K562 (cell line): ENCODE measurements at regions not wholly inside any gene's neighbourhood (a gene's known extent, or its start where the extent isn't known, plus 50 kb on each side); places are given as distances from the start of the nearest gene placed in this dataset.

ENCODE experiments used
- EZH2 ChIP-seq: IDR thresholded peaks from 2 replicates; pipeline ENCODE4 v1.6.1; 2012; ENCODE audit warnings: low read depth, mild to moderate bottlenecking, inconsistent platforms, low read length, borderline replicate concordance
- FIP1L1 ChIP-seq: fragments of 200-400 bp; formaldehyde crosslinking; IDR thresholded peaks from 2 replicates; pipeline ENCODE4 v1.6.1; 2018; ENCODE audit warnings: mild to moderate bottlenecking, low read depth, low read length; ENCODE audit not compliant: poor library complexity, severe bottlenecking
- GATA2 ChIP-seq: sonication (generic); formaldehyde crosslinking; IDR thresholded peaks from 2 replicates; pipeline ENCODE4 v1.4.0; 2020; ENCODE audit warnings: mild to moderate bottlenecking, missing genetic modification reagents
- GTF2A2 ChIP-seq: IDR thresholded peaks from 2 replicates; pipeline ENCODE4 v1.6.1; 2016; ENCODE audit warnings: mild to moderate bottlenecking, missing genetic modification characterization, missing compliant biosample characterization
- HDAC1 ChIP-seq, 2 experiments: fragments of 450-650 bp; IDR thresholded peaks; 2 replicates each; pipeline ENCODE4 v1.6.1; 2016 to 2017; ENCODE audit warnings: inconsistent platforms in 1 of 2, mild to moderate bottlenecking in 1 of 2, moderate library complexity in 1 of 2
- HDGF ChIP-seq: fragments of 450-650 bp; IDR thresholded peaks from 2 replicates; pipeline ENCODE4 v1.6.1; 2016
- KLF10 ChIP-seq: fragments of 250-450 bp; sonication (Bioruptor Pico); IDR thresholded peaks from 2 replicates; pipeline ENCODE4 v1.6.1; 2021; ENCODE audit warnings: matching md5 sums
- MEF2A ChIP-seq: IDR thresholded peaks from 2 replicates; pipeline ENCODE4 v1.6.1; 2011; ENCODE audit warnings: low read depth, mild to moderate bottlenecking, low read length, moderate library complexity; ENCODE audit not compliant: control insufficient read depth
- MXD1 ChIP-seq: fragments of 250-450 bp; sonication (Bioruptor Pico); IDR thresholded peaks from 2 replicates; pipeline ENCODE4 v1.8.0; 2021; ENCODE audit warnings: borderline replicate concordance, mild to moderate bottlenecking, moderate library complexity; ENCODE audit not compliant: poor library complexity, severe bottlenecking
- SRSF1 ChIP-seq: fragments of 200-400 bp; formaldehyde crosslinking; IDR thresholded peaks from 2 replicates; pipeline ENCODE4 v1.6.1; 2017; ENCODE audit warnings: mild to moderate bottlenecking, low read depth, low read length, moderate library complexity
- YBX1 ChIP-seq: fragments of 450-650 bp; IDR thresholded peaks from 2 replicates; pipeline ENCODE4 v1.7.1; 2016; ENCODE audit warnings: mild to moderate bottlenecking
- ZBTB40 ChIP-seq, 2 experiments: fragments of 450-650 bp in 1 of 2; sonication (generic) in 1 of 2; formaldehyde crosslinking in 1 of 2; IDR thresholded peaks; 2 replicates each; pipeline versions ENCODE4 v1.7.1 to v1.9.0; 2016 to 2022; ENCODE audit warnings: inconsistent platforms in 1 of 2, mild to moderate bottlenecking in 1 of 2, missing genetic modification reagents in 1 of 2
- TF ChIP-seq, protein P1 (sequence below), 3 experiments: fragments of 200-800 bp in 1 of 3; fragments of 250-450 bp in 1 of 3; fragments of 450-650 bp in 1 of 3; sonication (Bioruptor Pico) in 1 of 3; sonication (Bioruptor generic) in 1 of 3; formaldehyde crosslinking in 1 of 3; IDR thresholded peaks; 2 replicates each; pipeline versions ENCODE4 v1.6.1 to v1.8.0; 2016 to 2022; ENCODE audit warnings: mild to moderate bottlenecking in 2 of 3, missing genetic modification characterization in 2 of 3, missing compliant biosample characterization in 1 of 3, moderate library complexity in 1 of 3

DNA sequence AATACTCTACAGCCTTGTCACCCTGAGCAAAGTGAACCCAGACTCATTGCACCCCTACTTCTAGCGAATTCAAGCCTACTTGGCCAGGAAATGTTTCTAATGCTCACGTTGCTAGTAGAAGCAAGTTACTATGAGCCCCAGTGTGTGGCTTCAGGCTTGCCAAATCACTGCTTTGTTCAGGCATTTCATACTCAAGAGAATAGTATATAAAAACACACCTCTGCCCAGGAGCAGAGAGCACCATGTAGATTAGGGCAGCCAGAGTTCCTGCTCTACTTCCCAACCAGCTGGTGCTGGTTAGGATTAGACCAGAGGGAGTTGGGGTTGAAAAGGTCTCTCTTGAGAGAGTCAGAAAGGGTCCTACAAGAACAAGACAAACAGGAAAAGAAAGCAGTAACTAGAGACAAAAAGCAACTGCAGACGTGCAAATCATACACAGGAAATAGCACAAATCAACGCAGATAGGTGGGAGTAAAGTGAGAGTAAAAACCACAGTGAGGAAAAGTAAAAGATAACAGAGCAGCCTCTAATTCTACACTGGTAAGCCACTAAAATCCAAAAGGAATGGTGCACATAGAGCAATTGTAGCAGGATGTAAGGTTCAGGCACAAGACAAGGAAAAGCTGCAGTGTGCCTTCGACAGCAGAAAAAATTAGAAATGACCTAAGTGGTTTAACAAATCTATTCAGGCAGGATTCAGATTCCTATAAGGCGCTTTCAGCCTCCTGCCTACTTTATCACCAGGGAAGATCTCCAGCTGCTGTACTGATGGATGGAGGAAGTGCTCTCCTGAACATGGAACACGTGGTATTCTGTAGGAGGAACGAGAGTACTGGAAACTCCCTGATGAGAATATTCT, 49.6 kb upstream of the KIF2A start (continued):
- TF ChIP-seq ZBTB40 (IDR thresholded peaks at IDR 0.05): peak; percentile 55; the same call in 1 of the 2 replicates
- TF ChIP-seq ZBTB40 (CRISPR knock-in tag; IDR thresholded peaks at IDR 0.05): no peak
- no peak for TF ChIP-seq EZH2
- TF ChIP-seq, protein P1, sequence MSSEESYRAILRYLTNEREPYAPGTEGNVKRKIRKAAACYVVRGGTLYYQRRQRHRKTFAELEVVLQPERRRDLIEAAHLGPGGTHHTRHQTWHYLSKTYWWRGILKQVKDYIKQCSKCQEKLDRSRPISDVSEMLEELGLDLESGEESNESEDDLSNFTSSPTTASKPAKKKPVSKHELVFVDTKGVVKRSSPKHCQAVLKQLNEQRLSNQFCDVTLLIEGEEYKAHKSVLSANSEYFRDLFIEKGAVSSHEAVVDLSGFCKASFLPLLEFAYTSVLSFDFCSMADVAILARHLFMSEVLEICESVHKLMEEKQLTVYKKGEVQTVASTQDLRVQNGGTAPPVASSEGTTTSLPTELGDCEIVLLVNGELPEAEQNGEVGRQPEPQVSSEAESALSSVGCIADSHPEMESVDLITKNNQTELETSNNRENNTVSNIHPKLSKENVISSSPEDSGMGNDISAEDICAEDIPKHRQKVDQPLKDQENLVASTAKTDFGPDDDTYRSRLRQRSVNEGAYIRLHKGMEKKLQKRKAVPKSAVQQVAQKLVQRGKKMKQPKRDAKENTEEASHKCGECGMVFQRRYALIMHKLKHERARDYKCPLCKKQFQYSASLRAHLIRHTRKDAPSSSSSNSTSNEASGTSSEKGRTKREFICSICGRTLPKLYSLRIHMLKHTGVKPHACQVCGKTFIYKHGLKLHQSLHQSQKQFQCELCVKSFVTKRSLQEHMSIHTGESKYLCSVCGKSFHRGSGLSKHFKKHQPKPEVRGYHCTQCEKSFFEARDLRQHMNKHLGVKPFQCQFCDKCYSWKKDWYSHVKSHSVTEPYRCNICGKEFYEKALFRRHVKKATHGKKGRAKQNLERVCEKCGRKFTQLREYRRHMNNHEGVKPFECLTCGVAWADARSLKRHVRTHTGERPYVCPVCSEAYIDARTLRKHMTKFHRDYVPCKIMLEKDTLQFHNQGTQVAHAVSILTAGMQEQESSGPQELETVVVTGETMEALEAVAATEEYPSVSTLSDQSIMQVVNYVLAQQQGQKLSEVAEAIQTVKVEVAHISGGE (CRISPR knock-in tag; IDR thresholded peaks at IDR 0.05): peak in 2 of 3 experiments; percentile 11 to 64; a peak in 2 of 6 replicates
- no peak for TF ChIP-seq GTF2A2 (tag)
- no peak for TF ChIP-seq FIP1L1
- no peak for TF ChIP-seq KLF10 (CRISPR knock-in tag)
- TF ChIP-seq GATA2: peak; percentile 78
- TF ChIP-seq SRSF1: no peak
- TF ChIP-seq HDAC1 (IDR thresholded peaks at IDR 0.05): peak in 1 of 2 experiments; percentile 72; a peak in 2 of 4 replicates
- 0 out of 2 replicates have a peak, but pooled peaks have one; percentile 45 for TF ChIP-seq HDGF
- no peak for TF ChIP-seq MXD1
- TF ChIP-seq MEF2A: no peak
- TF ChIP-seq YBX1: no peak
